GM12874 (cell line): ENCODE measurements at regions not wholly inside any gene's neighbourhood (a gene's known extent, or its start where the extent isn't known, plus 50 kb on each side); places are given as distances from the start of the nearest gene placed in this dataset.

Experiments
- CTCF ChIP-seq: IDR thresholded peaks from 2 replicates; pipeline ENCODE4 v1.5.1; 2011; ENCODE audit warnings: low read depth, mild to moderate bottlenecking, control low read depth, low read length, moderate library complexity; ENCODE audit not compliant: insufficient read depth

DNA sequence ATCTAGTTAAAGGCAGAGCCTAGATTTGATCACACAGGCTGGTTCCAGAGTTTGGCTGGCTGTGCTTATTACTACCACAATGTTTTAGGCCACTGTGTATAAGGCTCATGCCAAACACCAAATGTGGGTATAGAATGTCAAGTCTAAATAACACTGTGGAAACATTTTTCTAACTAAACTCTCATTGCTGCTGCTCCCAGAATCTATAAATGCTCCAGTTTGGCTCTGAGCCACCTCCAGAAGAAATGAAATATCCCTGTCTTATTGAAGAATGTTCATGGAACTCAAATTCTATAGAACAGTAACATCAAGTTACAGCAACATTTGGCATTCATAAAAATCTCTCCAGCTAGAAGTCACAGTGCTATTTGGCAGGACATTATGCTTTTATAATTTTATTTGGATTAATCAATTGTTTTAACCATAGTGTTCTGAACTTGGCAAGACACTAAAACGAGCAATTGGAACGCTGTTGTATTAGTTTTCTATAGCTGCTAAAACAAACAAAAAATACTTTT is 178.1 kb upstream of the COX7C start:
- no peak for TF ChIP-seq CTCF

- TF ChIP-seq CTCF: no peak
These were observed 175.6 kb upstream of the COX7C start for GRCh38 chr5:86442036-86442745.

DNA sequence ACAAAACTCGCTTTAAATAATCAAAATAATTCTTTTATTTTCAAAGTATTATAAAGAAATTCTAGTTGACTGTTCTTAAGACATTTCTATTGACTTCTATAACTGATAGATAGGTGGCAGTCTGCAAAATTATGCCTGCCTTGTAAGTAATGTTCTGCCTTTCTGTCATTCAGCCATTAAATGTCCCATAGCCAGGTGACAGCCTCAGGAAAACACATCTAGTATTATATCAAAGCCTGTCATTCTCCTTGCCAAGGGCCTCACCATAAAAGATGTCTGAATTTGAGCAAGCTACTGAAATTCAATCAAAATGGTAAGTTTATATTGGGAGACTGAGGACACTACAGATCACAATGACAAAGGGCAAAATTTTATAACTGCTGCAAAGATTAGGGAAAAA is 170.4 kb upstream of the COX7C start:
- TF ChIP-seq CTCF: no peak

DNA sequence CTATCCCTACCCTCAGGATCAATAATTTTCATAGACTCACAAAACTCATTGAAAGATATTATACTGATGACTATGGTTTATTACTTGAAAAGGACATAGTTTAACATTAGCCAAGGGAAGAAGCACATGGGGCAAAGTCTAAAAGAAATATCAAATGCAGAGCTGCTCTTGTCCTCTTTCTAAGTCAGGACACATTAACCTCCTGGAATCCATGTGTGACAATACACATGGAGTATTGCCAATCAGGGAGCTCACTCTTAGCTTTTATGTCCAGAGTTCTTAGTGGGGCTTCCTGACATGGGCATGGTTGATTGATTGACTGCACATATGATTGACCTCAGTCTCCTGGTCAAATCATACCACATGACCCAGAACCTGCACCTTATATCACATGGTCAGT is 165.5 kb upstream of the COX7C start:
- TF ChIP-seq CTCF: no peak

- TF ChIP-seq CTCF: no peak
These were observed 157.2 kb upstream of the COX7C start for GRCh38 chr5:86460519-86460918.

GRCh38 chr5:86461169-86461956 is 156.4 kb upstream of the COX7C start:
- no peak for TF ChIP-seq CTCF

GRCh38 chr5:86463339-86463738 is 154.4 kb upstream of the COX7C start:
- no peak for TF ChIP-seq CTCF
